CD14-positive monocyte (primary cell): ENCODE measurements at regions not wholly inside any gene's neighbourhood (a gene's known extent, or its start where the extent isn't known, plus 50 kb on each side); places are given as distances from the start of the nearest gene placed in this dataset.

ENCODE experiments used
- DNase-seq, 3 donors: peaks; one replicate each; pipeline ENCODE4 v3.0.0-alpha.2; 2011 to 2022
- H2AFZ ChIP-seq: 2 replicates; pipeline ENCODE4 v1.6.0; 2012; ENCODE audit warnings: mild to moderate bottlenecking, low read depth, low read length, inconsistent platforms; ENCODE audit not compliant: insufficient read depth, poor library complexity, severe bottlenecking
- H3K27ac ChIP-seq, 2 donors: 1 replicate in 1 of 2; 2 replicates in 1 of 2; pipeline ENCODE4 v1.5.1; 2012 to 2013; ENCODE audit warnings: low read length in 2 of 2, control low read depth in 1 of 2, inconsistent platforms in 1 of 2, low read depth in 1 of 2, mild to moderate bottlenecking in 1 of 2
- H3K27me3 ChIP-seq, 2 donors: one replicate each; pipeline versions ENCODE4 v1.6.0 to v1.6.1; 2011 to 2013; ENCODE audit warnings: low read length in 2 of 2; ENCODE audit not compliant: control insufficient read depth in 2 of 2, insufficient read depth in 2 of 2
- H3K36me3 ChIP-seq, 2 donors: replicated peaks in 1 of 2; 1 replicate in 1 of 2; 2 replicates in 1 of 2; pipeline versions ENCODE4 v1.5.1 to v1.6.1; 2012 to 2013; ENCODE audit warnings: low read length in 2 of 2, control low read depth in 1 of 2, inconsistent platforms in 1 of 2, mild to moderate bottlenecking in 1 of 2; ENCODE audit not compliant: insufficient read depth in 2 of 2, control insufficient read depth in 1 of 2
- H3K4me1 ChIP-seq, 2 donors: 1 replicate in 1 of 2; 2 replicates in 1 of 2; pipeline versions ENCODE4 v1.5.1 to v1.6.1; 2012 to 2013; ENCODE audit warnings: low read length in 2 of 2, control low read depth in 1 of 2, inconsistent platforms in 1 of 2, mild to moderate bottlenecking in 1 of 2, moderate library complexity in 1 of 2; ENCODE audit not compliant: insufficient read depth in 2 of 2, control insufficient read depth in 1 of 2
- H3K4me2 ChIP-seq: replicated peaks from 2 replicates; pipeline ENCODE3; 2012; ENCODE audit warnings: low read length, moderate library complexity, mild to moderate bottlenecking; ENCODE audit not compliant: poor library complexity, severe bottlenecking; ENCODE audit errors: extremely low read depth
- H3K4me3 ChIP-seq, 3 experiments: fragments of 200-600 bp in 1 of 3; sonication (generic) in 1 of 3; replicated peaks in 1 of 3; 1 replicate in 2 of 3; 2 replicates in 1 of 3; pipeline ENCODE4 v1.5.1; 2011 to 2013; ENCODE audit warnings: low read length in 3 of 3, mild to moderate bottlenecking in 3 of 3, control low read depth in 2 of 3, low read depth in 2 of 3, inconsistent platforms in 1 of 3, moderate library complexity in 1 of 3
- H3K79me2 ChIP-seq: 2 replicates; pipeline ENCODE4 v1.6.0; 2012; ENCODE audit warnings: mild to moderate bottlenecking, control low read depth, inconsistent platforms, low read length, moderate library complexity; ENCODE audit not compliant: insufficient read depth
- H3K9ac ChIP-seq: 2 replicates; pipeline ENCODE4 v1.6.0; 2017; ENCODE audit warnings: low read length, mild to moderate bottlenecking; ENCODE audit not compliant: insufficient read depth, poor library complexity, severe bottlenecking
- H3K9me3 ChIP-seq, 2 donors: replicated peaks in 1 of 2; 1 replicate in 1 of 2; 2 replicates in 1 of 2; pipeline versions ENCODE4 v1.5.1 to v1.6.1; 2012 to 2013; ENCODE audit warnings: low read length in 2 of 2, control low read depth in 1 of 2; ENCODE audit not compliant: control insufficient read depth in 1 of 2, insufficient read depth in 1 of 2
- H4K20me1 ChIP-seq: 2 replicates; pipeline ENCODE4 v1.6.0; 2012; ENCODE audit warnings: mild to moderate bottlenecking, low read length, control low read depth, moderate library complexity; ENCODE audit not compliant: insufficient read depth
- H3K27ac Mint-ChIP-seq, 7 donors: one replicate each; pipeline ENCODE4 v1.8.0; 2020; ENCODE audit warnings: mild to moderate bottlenecking in 7 of 7, mixed read lengths in 7 of 7, moderate library complexity in 6 of 7, inconsistent platforms in 2 of 7
- H3K27me3 Mint-ChIP-seq, 3 donors: one replicate each; pipeline ENCODE4 v1.8.0; 2021 to 2022; ENCODE audit warnings: low read depth in 3 of 3, mild to moderate bottlenecking in 3 of 3, mixed read lengths in 3 of 3, moderate library complexity in 3 of 3, inconsistent platforms in 1 of 3
- H3K36me3 Mint-ChIP-seq, 2 donors: one replicate each; pipeline ENCODE4 v1.8.0; 2020; ENCODE audit warnings: mixed read lengths in 2 of 2, inconsistent platforms in 1 of 2, mild to moderate bottlenecking in 1 of 2
- H3K4me1 Mint-ChIP-seq: one replicate; pipeline ENCODE4 v1.8.0; 2020; ENCODE audit warnings: mild to moderate bottlenecking, mixed read lengths
- H3K4me3 Mint-ChIP-seq, 2 donors: one replicate each; pipeline ENCODE4 v1.8.0; 2020; ENCODE audit warnings: mild to moderate bottlenecking in 2 of 2, mixed read lengths in 2 of 2, moderate library complexity in 1 of 2
- H3K9me3 Mint-ChIP-seq, 7 donors: one replicate each; pipeline ENCODE4 v1.8.0; 2020 to 2022; ENCODE audit warnings: mixed read lengths in 7 of 7, mild to moderate bottlenecking in 6 of 7, moderate library complexity in 6 of 7, inconsistent platforms in 2 of 7
- CTCF ChIP-seq: fragments of 200-600 bp; IDR thresholded peaks from one replicate; pipeline ENCODE4 v1.8.0; 2022; ENCODE audit warnings: antibody characterized with exemption, mild to moderate bottlenecking
- WGBS: methylation state at CpG from one replicate; pipeline ENCODE4 v1.1.5; 2013; ENCODE audit warnings: missing lambda C conversion rate; ENCODE audit not compliant: insufficient coverage; 5-methylcytosine and 5-hydroxymethylcytosine counted together
- intact Hi-C, 2 donors: fragments of 100-400 bp; cut with micrococcal nuclease; formaldehyde crosslinking; loops; one replicate each; pipeline versions ENCODE4 v1.15.0 to v1.15.1; 2023

GRCh38 chrX:81868979-81869378 is 667.1 kb downstream of the SH3BGRL start:
- intact Hi-C loops = no loop called here
- peaks cover 38 to 45% of the 10 kb centered on the region in 2 donors for H3K9me3 ChIP-seq
- Mint-ChIP-seq H3K36me3 (no peaks in the 10 kb centered on the region), H3K4me3 (no peak overlapping the region), H3K4me1 (no peaks in the 10 kb centered on the region), H3K27me3 (no peaks in the 10 kb centered on the region), H3K27ac (no peak overlapping the region), H3K9me3 (peaks cover 7 to 29% (median 13%) of the 10 kb centered on the region in 7 donors)
- DNase-seq = no peak
- no peaks in the 10 kb centered on the region for H3K36me3 ChIP-seq
- H3K4me3 ChIP-seq = no peak overlapping the region
- WGBS = 93% methylated on average over 2 of the region's 5 CpGs
- H4K20me1 ChIP-seq = no peaks in the 10 kb centered on the region
- H3K79me2 ChIP-seq = no peaks in the 10 kb centered on the region
- no peak overlapping the region for H3K27ac ChIP-seq
- no peaks in the 10 kb centered on the region for H3K27me3 ChIP-seq
- no peak overlapping the region for H2AFZ ChIP-seq
- H3K4me1 ChIP-seq = no peaks in the 10 kb centered on the region
- TF ChIP-seq CTCF = no peak
- H3K9ac ChIP-seq = no peak overlapping the region
- no peak overlapping the region for H3K4me2 ChIP-seq

- no peak for DNase-seq
- H2AFZ ChIP-seq = no peak overlapping the region
- Mint-ChIP-seq H3K27me3 (no peaks in the 10 kb centered on the region), H3K36me3 (no peaks in the 10 kb centered on the region), H3K4me1 (no peaks in the 10 kb centered on the region), H3K9me3 (peaks cover 2 to 27% (median 12%) of the 10 kb centered on the region in 7 donors), H3K4me3 (no peak overlapping the region), H3K27ac (no peak overlapping the region)
- no peaks in the 10 kb centered on the region for H3K4me1 ChIP-seq
- H3K36me3 ChIP-seq = no peaks in the 10 kb centered on the region
- H3K4me2 ChIP-seq = no peak overlapping the region
- no peaks in the 10 kb centered on the region for H3K27me3 ChIP-seq
- peaks cover 35 to 38% of the 10 kb centered on the region in 2 donors for H3K9me3 ChIP-seq
- H3K79me2 ChIP-seq = no peaks in the 10 kb centered on the region
- no peak overlapping the region for H3K4me3 ChIP-seq
- no peak for TF ChIP-seq CTCF
- intact Hi-C loops = no loop called here
- no peak overlapping the region for H3K9ac ChIP-seq
- no peak overlapping the region for H3K27ac ChIP-seq
- no peaks in the 10 kb centered on the region for H4K20me1 ChIP-seq
- WGBS = 100% methylated on average over 2 of the region's 3 CpGs
Observed at GRCh38 chrX:81874807-81875206, 672.9 kb downstream of the SH3BGRL start.
